ENCODE measurements at regions not wholly inside any gene's neighbourhood (a gene's known extent, or its start where the extent isn't known, plus 50 kb on each side); places are given as distances from the start of the nearest gene placed in this dataset.

DNA sequence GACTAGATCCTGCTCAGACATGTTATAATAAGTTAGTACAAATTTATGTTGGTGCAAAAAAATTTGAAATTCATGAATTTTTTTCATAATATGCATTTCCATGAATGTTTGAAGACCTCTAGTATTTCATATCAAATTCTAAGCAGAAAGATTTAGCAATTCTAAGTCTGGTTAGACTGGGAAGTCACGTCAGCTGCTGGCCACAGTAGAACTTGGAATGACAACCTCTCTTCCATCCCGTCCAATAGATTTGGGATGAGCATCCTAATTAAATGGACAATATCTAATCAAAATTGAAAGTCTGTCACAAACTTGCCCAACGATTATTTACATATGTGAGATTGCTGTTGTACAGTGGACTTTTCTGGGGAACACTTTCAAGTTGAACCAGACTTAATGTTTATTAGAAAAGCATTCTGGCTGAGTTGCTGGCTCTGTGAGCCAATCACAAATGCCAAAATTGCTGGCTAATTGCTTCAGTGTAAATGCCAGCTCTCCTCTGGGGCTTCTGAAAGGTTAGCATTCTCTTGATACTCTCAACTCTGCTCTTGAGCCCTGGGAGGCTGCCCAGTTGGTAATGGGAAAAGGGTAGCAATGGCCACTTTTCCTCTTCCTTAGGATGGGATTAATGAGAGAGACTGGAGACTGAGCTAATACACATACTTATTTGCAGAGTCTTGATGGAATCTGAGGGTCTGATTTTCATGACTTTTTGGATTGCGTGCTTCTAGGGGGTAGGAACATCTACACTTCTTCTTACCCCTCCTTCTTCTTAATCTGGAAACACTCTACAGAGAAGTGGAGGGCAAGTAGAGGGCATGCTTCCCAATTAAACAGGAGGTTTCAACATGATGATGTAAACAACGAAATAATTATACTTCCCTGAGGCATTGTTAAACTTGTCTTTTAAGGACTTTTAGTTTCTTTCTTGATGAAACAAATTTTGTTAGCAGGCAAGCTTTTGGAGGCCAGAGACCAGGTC lies 253.5 kb downstream of the BAMBI start:
- DNase-seq, result no peak

- no peak for DNase-seq
Observed at GRCh38 chr10:28935061-28935460, 257.7 kb downstream of the BAMBI start.

- DNase-seq, result no peak
Observed at GRCh38 chr10:28937959-28938358, 260.6 kb downstream of the BAMBI start.

GRCh38 chr10:28938745-28939144 lies 261.4 kb downstream of the BAMBI start:
- DNase-seq, result no peak

- DNase-seq, result peak; percentile 15
Observed at GRCh38 chr10:28939281-28940157, 262.2 kb downstream of the BAMBI start.

- no peak for DNase-seq
Observed at GRCh38 chr10:28940158-28940888, 263.0 kb downstream of the BAMBI start.

GRCh38 chr10:28942012-28942411 lies 264.7 kb downstream of the BAMBI start:
- no peak for DNase-seq

DNA sequence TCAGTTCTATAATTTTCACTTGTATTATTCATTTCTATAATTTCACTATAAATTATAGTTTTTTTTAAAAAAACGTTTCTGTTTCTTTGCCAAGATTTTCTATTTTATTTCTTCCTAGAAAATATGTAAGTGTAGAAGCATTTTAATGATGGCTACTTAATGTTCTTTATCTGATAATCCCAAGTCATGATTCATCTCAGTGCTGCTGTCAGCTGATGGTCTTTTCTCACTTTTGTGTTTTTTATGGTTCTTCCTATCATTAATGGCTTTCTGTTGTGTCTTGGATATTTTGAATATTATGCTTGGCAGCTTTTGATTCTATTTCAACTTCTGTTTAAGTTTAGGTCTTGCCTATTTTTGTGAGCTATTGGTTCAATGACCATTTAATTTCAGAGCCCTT lies 268.6 kb downstream of the BAMBI start:
- no peak for DNase-seq

DNA sequence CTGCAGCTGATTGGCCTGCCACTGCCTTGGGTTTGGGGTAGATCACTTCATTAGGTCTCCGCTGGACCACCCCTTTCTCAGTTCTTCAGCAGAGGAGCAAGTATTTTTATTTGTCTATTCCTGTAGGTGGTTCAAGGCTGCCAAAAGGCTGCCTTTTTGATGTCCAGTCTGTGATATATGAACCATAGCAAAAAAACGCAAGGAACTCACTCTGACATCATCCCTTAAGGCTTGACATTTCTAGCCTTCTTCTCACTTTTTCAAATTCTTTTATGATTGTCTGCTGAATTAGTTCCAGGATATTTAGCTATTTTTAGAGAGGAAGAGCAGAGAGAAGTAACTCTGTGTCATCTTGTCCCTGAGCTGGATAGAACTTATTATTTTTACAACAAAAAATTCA lies 269.2 kb downstream of the BAMBI start:
- no peak for DNase-seq

DNA sequence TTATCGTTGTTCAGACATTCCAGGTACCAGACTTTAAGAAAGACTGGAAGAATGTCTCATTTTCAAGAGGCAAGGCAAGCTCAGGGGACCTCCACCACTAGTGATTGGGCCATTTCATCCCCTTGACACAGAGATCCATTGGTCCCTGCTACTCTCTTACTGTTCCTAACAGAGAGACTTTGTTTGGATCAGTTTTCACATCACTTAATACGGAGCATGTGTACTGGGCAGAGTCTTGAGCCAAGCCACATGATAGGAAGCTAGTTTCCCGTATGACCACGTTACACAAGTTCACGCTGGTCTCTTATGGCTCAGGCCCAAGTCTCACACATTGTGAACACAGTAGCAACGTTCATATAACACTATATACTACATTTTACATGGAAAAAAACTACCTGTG lies 269.9 kb downstream of the BAMBI start:
- DNase-seq, result no peak

- DNase-seq, result no peak
Observed at GRCh38 chr10:28948046-28948445, 270.7 kb downstream of the BAMBI start.

DNA sequence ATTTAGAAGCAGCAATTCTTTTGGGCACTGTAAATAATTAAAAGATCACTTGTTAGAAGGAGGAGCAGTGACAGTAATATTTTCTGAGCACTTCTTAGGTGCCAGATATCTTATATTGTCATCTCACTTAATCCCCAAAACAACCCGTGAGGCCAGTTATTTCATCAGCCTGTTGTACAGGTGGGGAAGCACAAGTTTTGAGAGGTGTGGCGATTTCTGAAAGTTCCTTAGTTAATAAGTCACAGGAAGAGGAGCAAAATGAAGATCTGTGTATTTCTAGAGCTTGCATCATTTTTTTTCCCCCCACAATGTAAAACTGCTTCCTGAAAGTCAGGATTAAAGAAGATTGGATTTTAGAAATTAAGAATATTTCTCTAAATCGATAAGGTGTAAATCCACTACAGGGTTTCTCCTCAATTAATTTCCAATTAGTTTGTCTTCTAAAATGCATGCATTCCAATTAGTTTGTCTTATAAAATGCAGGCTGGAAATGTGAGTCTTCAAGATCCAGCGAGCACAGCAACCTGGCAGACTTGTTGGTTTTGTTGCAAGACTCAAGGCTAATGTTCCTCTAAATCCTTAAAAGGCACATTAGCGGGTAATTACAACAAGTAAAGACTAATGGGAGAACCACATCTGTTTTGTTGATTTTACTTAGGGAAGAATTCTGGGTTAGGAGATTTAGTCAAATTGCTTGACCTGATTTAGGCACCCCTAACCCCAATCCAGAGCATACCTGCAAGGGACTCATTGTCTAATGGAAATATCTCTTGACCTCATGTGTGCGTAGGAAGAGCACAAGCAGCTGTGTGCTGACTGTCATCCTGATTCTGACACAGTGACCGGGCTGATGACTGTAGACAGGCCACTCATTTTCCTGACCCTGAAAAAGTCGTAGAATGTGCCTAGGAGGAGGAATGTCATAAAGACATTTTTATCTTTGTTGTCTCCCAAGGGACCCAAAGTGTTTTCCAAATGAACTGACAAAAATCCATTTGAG lies 272.0 kb downstream of the BAMBI start:
- DNase-seq, result peak; percentile 70

GRCh38 chr10:28951484-28951883 lies 274.2 kb downstream of the BAMBI start:
- no peak for DNase-seq

DNA sequence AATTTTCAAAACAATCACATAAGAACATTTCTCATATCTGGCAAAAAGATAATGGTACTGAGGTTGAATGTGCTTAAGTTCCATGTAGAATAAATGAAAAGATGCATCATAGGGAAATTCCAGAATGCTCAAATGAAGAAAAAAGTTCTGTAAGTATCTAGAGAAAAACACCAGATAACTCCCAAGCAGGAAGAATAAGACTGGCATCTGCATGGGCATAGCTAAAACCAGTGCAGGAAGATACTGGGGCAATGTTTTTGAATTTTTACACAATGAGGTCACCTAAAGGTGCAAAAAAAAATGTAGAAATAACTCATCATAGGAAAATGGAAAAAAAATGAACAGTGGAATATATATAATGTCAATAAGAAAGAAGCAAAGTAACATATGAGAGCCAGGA lies 275.2 kb downstream of the BAMBI start:
- no peak for DNase-seq

DNA sequence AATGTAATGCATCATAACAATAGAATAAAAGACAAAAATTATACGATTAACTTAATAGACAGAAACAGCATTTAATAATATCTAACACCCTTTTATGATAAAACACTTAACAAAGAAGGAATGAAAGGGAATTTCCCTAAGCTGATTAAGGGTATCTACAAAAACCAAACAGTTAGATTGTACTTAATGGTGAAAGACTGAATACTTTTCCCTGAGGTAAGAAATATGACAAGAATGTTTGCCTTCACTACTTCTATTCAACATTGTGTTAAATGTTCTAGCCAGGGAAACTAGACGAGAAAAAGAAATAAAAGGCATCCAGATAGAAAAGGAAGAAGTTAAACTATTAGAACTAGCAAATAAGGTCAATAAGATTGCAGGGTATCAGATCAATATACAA lies 276.9 kb downstream of the BAMBI start:
- no peak for DNase-seq

- DNase-seq, result no peak
Observed at GRCh38 chr10:28958468-28958867, 281.1 kb downstream of the BAMBI start.

- DNase-seq, result no peak
Observed at GRCh38 chr10:28959850-28960501, 282.7 kb downstream of the BAMBI start.

- DNase-seq, result no peak
Observed at GRCh38 chr10:28962768-28963167, 285.4 kb downstream of the BAMBI start.

DNA sequence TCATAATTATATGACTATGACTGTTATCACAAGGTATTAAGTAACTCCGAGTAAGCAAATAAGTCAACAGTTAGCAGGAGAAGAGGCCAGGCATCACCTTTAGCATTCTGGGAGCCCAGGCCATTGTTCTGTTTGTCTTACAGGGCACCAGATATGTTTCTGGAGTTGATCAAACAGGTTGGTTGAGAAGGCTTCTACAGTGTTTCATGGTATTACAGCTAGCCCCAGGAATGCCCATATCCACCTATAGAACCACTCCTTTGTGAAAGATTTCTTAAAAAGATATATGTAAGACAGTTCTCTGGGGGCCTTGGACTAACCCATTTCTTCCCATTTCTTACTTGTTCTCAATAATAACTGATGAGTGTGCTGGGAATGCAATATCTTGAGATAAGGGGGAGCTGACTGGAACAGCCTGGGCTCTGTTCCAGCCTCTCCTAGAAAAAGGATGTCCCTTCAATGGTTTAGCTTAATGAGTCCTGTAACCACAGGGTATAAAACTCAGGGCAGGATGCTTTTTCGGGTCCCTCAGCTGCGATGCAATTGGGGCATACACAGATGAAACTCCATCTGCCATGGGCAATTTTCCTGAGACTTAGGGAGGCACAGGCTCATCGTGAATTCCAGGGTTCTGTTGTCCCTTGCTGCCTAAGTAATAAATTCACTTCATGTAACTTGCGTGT lies 286.4 kb downstream of the BAMBI start:
- DNase-seq, result no peak

- DNase-seq, result no peak
Observed at GRCh38 chr10:28965937-28966336, 288.6 kb downstream of the BAMBI start.

GRCh38 chr10:28967031-28967430 lies 289.7 kb downstream of the BAMBI start:
- DNase-seq, result no peak
